ENCODE measurements at regions not wholly inside any gene's neighbourhood (a gene's known extent, or its start where the extent isn't known, plus 50 kb on each side); places are given as distances from the start of the nearest gene placed in this dataset.

DNA sequence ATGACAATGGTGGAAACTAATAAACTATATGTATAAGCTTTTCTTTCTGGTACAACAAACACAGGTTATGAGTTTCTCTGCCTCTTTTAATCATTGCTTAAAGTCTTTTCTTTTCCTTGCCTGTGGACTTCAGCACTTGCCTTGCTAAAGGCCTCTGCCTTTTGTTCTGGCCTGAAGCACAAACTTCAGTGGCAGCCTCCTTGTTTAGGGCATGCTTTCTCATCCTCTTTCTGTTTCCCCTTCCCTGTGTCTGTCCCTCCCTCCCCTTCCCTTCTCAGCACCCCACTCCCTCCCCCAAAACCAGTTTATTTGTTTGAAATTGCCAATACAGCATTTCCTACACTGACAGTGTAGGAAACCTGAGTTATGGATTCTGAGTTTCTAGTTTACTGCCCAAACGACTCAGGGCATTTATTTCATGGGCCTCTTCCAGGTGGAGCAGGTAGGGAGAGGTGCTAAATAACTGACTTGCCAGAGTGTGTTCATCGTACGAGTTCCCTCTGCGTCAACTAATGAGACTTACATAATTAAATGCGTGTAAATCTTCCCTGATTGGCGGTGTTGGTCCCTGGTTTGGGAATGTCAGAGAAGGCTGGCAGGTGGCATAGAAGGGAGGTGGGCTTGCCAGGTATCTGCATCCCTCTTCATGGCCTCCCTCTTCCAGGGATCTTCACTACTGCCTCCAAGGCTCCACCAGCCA lies 311.0 kb downstream of the FBXW7 start:
- no peaks in the 10 kb centered on the region for H4K20me1 ChIP-seq (ENCODE audit: insufficient read depth, low read length)
- Mint-ChIP-seq H3K27me3 (ENCODE audit: low read depth in 3 of 3) (no peaks in the 10 kb centered on the region), H3K27ac (no peak overlapping the region), H3K9me3 (peaks cover 0 to 2% (median 0%) of the 10 kb centered on the region in 7 donors), H3K4me1 (no peaks in the 10 kb centered on the region), H3K36me3 (no peaks in the 10 kb centered on the region), H3K4me3 (no peak overlapping the region)
- H3K27ac ChIP-seq (ENCODE audit: low read depth in 1 of 2, low read length in 2 of 2) = no peak overlapping the region
- H2AFZ ChIP-seq (ENCODE audit: insufficient read depth, low read depth, low read length, poor library complexity, severe bottlenecking) = no peak overlapping the region
- no peak for TF ChIP-seq CTCF (IDR thresholded peaks at IDR 0.05)
- no peak overlapping the region for H3K4me2 ChIP-seq (replicated peaks; ENCODE audit: extremely low read depth, low read length, poor library complexity, severe bottlenecking)
- no peak overlapping the region for H3K4me3 ChIP-seq (replicated peaks in 1 of 3; ENCODE audit: low read depth in 2 of 3, low read length in 3 of 3)
- H3K4me1 ChIP-seq (ENCODE audit: control insufficient read depth in 1 of 2, insufficient read depth in 2 of 2, low read length in 2 of 2) = no peaks in the 10 kb centered on the region
- no peaks in the 10 kb centered on the region for H3K36me3 ChIP-seq (replicated peaks in 1 of 2; ENCODE audit: control insufficient read depth in 1 of 2, insufficient read depth in 2 of 2, low read length in 2 of 2)
- H3K9me3 ChIP-seq (replicated peaks in 1 of 2; ENCODE audit: control insufficient read depth in 1 of 2, insufficient read depth in 1 of 2, low read length in 2 of 2) = no peaks in the 10 kb centered on the region
- intact Hi-C loops (cut with micrococcal nuclease) = no loop called here
- no peaks in the 10 kb centered on the region for H3K79me2 ChIP-seq (ENCODE audit: insufficient read depth, low read length)
- H3K27me3 ChIP-seq (ENCODE audit: control insufficient read depth in 2 of 2, insufficient read depth in 2 of 2, low read length in 2 of 2) = no peaks in the 10 kb centered on the region
- DNase-seq = no peak
- H3K9ac ChIP-seq (ENCODE audit: insufficient read depth, low read length, poor library complexity, severe bottlenecking) = no peak overlapping the region
- 95% methylated on average over 4 of the region's 6 CpGs for WGBS (ENCODE audit: insufficient coverage)

DNA sequence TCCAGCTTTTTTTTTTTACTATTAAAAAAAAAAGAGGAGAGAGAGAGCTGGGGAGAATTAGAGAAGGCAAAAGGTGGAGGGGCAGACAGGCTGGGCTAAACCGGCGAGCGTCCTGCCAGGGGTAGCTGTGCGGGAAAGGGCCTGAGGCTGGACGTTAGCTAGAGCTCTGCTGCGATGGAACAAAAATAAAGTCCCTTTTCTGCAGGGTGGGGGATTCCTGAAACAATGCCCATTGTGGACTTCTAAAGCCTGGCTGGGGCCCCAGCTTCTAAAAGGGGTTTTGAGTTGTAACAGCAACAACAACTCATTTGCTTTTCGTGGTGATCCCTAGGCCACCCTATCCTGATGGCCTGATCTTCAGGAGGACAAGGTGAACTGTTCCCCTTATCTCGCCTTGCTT lies 311.7 kb downstream of the FBXW7 start:
- Mint-ChIP-seq H3K27ac (no peak overlapping the region), H3K36me3 (no peaks in the 10 kb centered on the region), H3K4me1 (no peaks in the 10 kb centered on the region), H3K4me3 (no peak overlapping the region), H3K9me3 (peaks cover 0 to 2% (median 0%) of the 10 kb centered on the region in 7 donors), H3K27me3 (ENCODE audit: low read depth in 3 of 3) (no peaks in the 10 kb centered on the region)
- no peak for TF ChIP-seq CTCF (IDR thresholded peaks at IDR 0.05)
- Histone ChIP-seq H3K9ac (ENCODE audit: insufficient read depth, low read length, poor library complexity, severe bottlenecking) (no peak overlapping the region), H3K27ac (ENCODE audit: low read depth in 1 of 2, low read length in 2 of 2) (no peak overlapping the region), H3K36me3 (replicated peaks in 1 of 2; ENCODE audit: control insufficient read depth in 1 of 2, insufficient read depth in 2 of 2, low read length in 2 of 2) (no peaks in the 10 kb centered on the region), H3K27me3 (ENCODE audit: control insufficient read depth in 2 of 2, insufficient read depth in 2 of 2, low read length in 2 of 2) (no peaks in the 10 kb centered on the region), H2AFZ (ENCODE audit: insufficient read depth, low read depth, low read length, poor library complexity, severe bottlenecking) (no peak overlapping the region), H3K4me1 (ENCODE audit: control insufficient read depth in 1 of 2, insufficient read depth in 2 of 2, low read length in 2 of 2) (no peaks in the 10 kb centered on the region), H3K4me2 (replicated peaks; ENCODE audit: extremely low read depth, low read length, poor library complexity, severe bottlenecking) (no peak overlapping the region), H3K79me2 (ENCODE audit: insufficient read depth, low read length) (no peaks in the 10 kb centered on the region), H4K20me1 (ENCODE audit: insufficient read depth, low read length) (no peaks in the 10 kb centered on the region), H3K9me3 (replicated peaks in 1 of 2; ENCODE audit: control insufficient read depth in 1 of 2, insufficient read depth in 1 of 2, low read length in 2 of 2) (no peaks in the 10 kb centered on the region), H3K4me3 (replicated peaks in 1 of 3; ENCODE audit: low read depth in 2 of 3, low read length in 3 of 3) (no peak overlapping the region)
- DNase-seq = no peak
- intact Hi-C loops (cut with micrococcal nuclease) = no loop called here
- 95% methylated on average over 7 of the region's 8 CpGs for WGBS (ENCODE audit: insufficient coverage)

All from CD14-positive monocyte (primary cell).